ENCODE measurements at regions not wholly inside any gene's neighbourhood (a gene's known extent, or its start where the extent isn't known, plus 50 kb on each side); places are given as distances from the start of the nearest gene placed in this dataset.

DNA sequence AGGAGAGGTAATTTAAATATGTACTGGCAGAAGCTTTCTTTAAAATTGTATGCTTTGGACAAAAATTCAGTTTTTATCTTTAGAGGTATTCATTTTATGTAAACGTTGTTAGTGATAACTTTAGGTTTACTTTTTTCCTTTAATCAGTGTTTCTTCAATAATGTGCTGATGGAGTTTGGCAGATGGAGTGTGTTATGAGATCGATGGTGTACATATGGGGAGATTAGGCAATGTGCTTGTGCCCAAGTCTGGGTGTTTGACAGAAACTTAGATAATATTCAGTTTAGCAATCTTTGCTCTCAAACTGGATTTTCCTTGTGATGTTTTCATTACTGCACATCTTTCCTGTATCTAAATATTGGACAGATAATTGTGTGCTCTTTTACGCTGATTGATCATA lies 425.4 kb downstream of the JRKL start:
- TF ChIP-seq, protein P1, sequence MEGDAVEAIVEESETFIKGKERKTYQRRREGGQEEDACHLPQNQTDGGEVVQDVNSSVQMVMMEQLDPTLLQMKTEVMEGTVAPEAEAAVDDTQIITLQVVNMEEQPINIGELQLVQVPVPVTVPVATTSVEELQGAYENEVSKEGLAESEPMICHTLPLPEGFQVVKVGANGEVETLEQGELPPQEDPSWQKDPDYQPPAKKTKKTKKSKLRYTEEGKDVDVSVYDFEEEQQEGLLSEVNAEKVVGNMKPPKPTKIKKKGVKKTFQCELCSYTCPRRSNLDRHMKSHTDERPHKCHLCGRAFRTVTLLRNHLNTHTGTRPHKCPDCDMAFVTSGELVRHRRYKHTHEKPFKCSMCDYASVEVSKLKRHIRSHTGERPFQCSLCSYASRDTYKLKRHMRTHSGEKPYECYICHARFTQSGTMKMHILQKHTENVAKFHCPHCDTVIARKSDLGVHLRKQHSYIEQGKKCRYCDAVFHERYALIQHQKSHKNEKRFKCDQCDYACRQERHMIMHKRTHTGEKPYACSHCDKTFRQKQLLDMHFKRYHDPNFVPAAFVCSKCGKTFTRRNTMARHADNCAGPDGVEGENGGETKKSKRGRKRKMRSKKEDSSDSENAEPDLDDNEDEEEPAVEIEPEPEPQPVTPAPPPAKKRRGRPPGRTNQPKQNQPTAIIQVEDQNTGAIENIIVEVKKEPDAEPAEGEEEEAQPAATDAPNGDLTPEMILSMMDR (conservative IDR thresholded peaks at IDR 0.05; ENCODE audit: low read depth, low read length): no peak
- no peak for TF ChIP-seq EZH2 (IDR thresholded peaks at IDR 0.05; ENCODE audit: borderline replicate concordance, low read depth, low read length, poor library complexity, severe bottlenecking)

Data from A673 (cell line).